ENCODE measurements at regions not wholly inside any gene's neighbourhood (a gene's known extent, or its start where the extent isn't known, plus 50 kb on each side); places are given as distances from the start of the nearest gene placed in this dataset.

DNA sequence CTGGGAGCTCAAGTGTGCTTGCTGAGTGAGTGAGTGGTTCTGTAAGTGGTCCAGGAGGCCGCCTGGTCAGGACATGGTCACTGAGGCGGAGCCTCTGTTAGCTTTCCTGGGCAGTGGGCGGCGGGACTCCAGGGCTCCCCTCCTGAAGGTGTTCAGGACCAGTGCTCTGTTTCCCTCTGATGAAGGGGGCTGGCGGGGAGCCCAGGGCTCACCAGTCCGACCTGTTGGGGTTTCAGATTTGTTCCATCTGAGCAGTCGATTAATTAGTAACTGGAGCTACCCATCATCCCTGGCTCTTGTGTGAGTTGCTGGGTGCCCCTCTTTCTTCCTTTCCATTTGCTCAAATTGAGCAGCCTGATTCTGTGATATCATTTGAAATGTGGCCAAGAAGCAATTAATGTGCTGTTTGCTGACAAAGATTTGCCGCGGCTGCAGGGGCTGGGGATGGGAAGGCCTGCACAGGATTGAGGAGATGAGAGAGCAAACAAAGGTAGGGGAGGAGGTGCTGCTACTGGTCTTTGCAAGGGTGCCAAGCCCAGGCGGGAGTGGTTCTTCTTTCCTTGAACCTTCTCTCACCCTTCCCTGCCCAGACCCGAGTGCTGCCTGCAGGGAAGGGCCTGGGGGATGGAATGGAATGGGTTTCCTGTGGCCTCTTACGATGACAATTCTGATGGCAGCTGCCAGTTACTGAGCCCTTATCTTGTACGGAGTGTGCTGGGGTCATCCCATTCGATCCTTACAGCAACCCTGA is 92.8 kb upstream of the PITX1 start:
- dilution Hi-C loops (cut with MboI; ENCODE audit: extremely low pct_ligation_motif_present, low sequenced_read_pairs) (no loop called here), intact Hi-C loops (cut with micrococcal nuclease) (no loop called here)
- Histone ChIP-seq H3K9ac (replicated peaks; ENCODE audit: extremely low read depth, insufficient read depth, low read length) (no peak overlapping the region), H3K27ac (ENCODE audit: insufficient read depth, low read depth, low read length) (no peak overlapping the region), H3K27me3 (ENCODE audit: control insufficient read depth in 2 of 2, insufficient read depth in 2 of 2, low read length in 2 of 2) (peaks cover 0 to 4% of the 10 kb centered on the region in 2 experiments), H3K4me3 (replicated peaks in 1 of 3; ENCODE audit: insufficient read depth in 1 of 3, low read depth in 1 of 3, low read length in 3 of 3) (no peak overlapping the region), H3K4me2 (ENCODE audit: insufficient read depth, low read length) (no peak overlapping the region), H3K4me1 (ENCODE audit: control insufficient read depth, extremely low read depth, insufficient read depth, low read length) (no peaks in the 10 kb centered on the region), H2AFZ (ENCODE audit: low read depth, low read length) (no peak overlapping the region), H4K20me1 (replicated peaks; ENCODE audit: control insufficient read depth, extremely low read depth, insufficient read depth, low read length) (no peaks in the 10 kb centered on the region), H3K36me3 (ENCODE audit: control insufficient read depth in 2 of 2, extremely low read depth in 1 of 2, insufficient read depth in 2 of 2, low read length in 2 of 2) (no peaks in the 10 kb centered on the region), H3K9me1 (replicated peaks; ENCODE audit: control insufficient read depth, extremely low read depth, insufficient read depth, low read length) (no peaks in the 10 kb centered on the region), H3K9me3 (replicated peaks; ENCODE audit: control insufficient read depth, insufficient read depth, low read length) (no peaks in the 10 kb centered on the region), H3K79me2 (ENCODE audit: control insufficient read depth, insufficient read depth, low read length) (no peaks in the 10 kb centered on the region)
- BruUV-seq (replicated peaks), result no TSS peak
- FAIRE-seq, result no peak
- ChIA-PET POLR2A (no interaction called here), CTCF (no interaction called here)
- no peak for TF ChIP-seq MYC (IDR thresholded peaks at IDR 0.05; ENCODE audit: low read depth, low read length)
- no peak for TF ChIP-seq POLR2AphosphoS5 (IDR thresholded peaks at IDR 0.05; ENCODE audit: insufficient read depth, low read depth, low read length)
- no peak for DNase-seq (ENCODE audit: low read depth, low spot score)

DNA sequence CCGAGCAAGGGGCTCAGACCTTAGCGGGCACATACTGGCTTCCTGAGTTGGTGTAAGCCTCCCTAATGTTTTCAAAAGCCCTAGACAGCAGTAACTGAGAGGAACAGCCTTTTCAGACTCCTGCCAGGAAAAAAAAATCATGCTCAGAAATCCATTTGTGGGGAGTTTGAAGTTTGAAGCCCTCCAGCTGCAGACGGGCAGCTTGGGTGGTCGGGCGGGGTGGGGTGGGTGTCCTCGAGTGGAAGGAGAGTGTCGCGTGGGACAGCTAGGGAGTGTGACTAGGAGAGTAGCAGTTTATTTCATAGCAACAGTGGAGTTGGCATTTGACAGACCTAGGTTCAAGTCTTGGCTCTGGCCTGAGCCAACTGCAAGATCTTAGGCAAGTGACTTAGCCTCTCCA is 90.7 kb upstream of the PITX1 start:
- no peak for FAIRE-seq

More for the DNA sequence above, 90.7 kb upstream of the PITX1 start:
- H3K9me1 ChIP-seq (replicated peaks; ENCODE audit: control insufficient read depth, extremely low read depth, insufficient read depth, low read length), result no peaks in the 10 kb centered on the region
- ChIA-PET POLR2A (no interaction called here), CTCF (no interaction called here)
- no peaks in the 10 kb centered on the region for H3K4me1 ChIP-seq (ENCODE audit: control insufficient read depth, extremely low read depth, insufficient read depth, low read length)
- H3K27me3 ChIP-seq (ENCODE audit: control insufficient read depth in 2 of 2, insufficient read depth in 2 of 2, low read length in 2 of 2), result peaks cover 0 to 3% of the 10 kb centered on the region in 2 experiments
- no peak overlapping the region for H3K9ac ChIP-seq (replicated peaks; ENCODE audit: extremely low read depth, insufficient read depth, low read length)
- TF ChIP-seq, protein P1, sequence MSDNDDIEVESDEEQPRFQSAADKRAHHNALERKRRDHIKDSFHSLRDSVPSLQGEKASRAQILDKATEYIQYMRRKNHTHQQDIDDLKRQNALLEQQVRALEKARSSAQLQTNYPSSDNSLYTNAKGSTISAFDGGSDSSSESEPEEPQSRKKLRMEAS (IDR thresholded peaks at IDR 0.05; ENCODE audit: insufficient read depth, insufficient read length), result no peak
- TF ChIP-seq POLR2AphosphoS5 (IDR thresholded peaks at IDR 0.05; ENCODE audit: insufficient read depth, low read depth, low read length) (no peak), POLR2A (IDR thresholded peaks at IDR 0.05; ENCODE audit: low read depth, low read length) (no peak), GATA2 (IDR thresholded peaks at IDR 0.05; ENCODE audit: insufficient read depth, insufficient read length, low read depth, low read length) (no peak), EZH2 (IDR thresholded peaks at IDR 0.05; ENCODE audit: borderline replicate concordance, low read depth, low read length, severe bottlenecking) (no peak), MYC (IDR thresholded peaks at IDR 0.05; ENCODE audit: low read depth, low read length) (no peak), JUN (IDR thresholded peaks at IDR 0.05; ENCODE audit: borderline replicate concordance, insufficient read depth, insufficient read length, low read depth) (no peak), FOS (IDR thresholded peaks at IDR 0.05; ENCODE audit: borderline replicate concordance, insufficient read depth, low read length) (no peak)
- TF ChIP-seq, protein P2, sequence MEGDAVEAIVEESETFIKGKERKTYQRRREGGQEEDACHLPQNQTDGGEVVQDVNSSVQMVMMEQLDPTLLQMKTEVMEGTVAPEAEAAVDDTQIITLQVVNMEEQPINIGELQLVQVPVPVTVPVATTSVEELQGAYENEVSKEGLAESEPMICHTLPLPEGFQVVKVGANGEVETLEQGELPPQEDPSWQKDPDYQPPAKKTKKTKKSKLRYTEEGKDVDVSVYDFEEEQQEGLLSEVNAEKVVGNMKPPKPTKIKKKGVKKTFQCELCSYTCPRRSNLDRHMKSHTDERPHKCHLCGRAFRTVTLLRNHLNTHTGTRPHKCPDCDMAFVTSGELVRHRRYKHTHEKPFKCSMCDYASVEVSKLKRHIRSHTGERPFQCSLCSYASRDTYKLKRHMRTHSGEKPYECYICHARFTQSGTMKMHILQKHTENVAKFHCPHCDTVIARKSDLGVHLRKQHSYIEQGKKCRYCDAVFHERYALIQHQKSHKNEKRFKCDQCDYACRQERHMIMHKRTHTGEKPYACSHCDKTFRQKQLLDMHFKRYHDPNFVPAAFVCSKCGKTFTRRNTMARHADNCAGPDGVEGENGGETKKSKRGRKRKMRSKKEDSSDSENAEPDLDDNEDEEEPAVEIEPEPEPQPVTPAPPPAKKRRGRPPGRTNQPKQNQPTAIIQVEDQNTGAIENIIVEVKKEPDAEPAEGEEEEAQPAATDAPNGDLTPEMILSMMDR (IDR thresholded peaks at IDR 0.05; ENCODE audit: extremely low read depth in 1 of 2, insufficient read depth in 1 of 2, low read depth in 1 of 2, low read length in 2 of 2), result no peak
- H3K4me2 ChIP-seq (ENCODE audit: insufficient read depth, low read length), result no peak overlapping the region
- H2AFZ ChIP-seq (ENCODE audit: low read depth, low read length), result no peak overlapping the region
- no peak overlapping the region for H3K27ac ChIP-seq (ENCODE audit: insufficient read depth, low read depth, low read length)
- dilution Hi-C loops (cut with MboI; ENCODE audit: extremely low pct_ligation_motif_present, low sequenced_read_pairs), result no loop called here
- H3K36me3 ChIP-seq (ENCODE audit: control insufficient read depth in 2 of 2, extremely low read depth in 1 of 2, insufficient read depth in 2 of 2, low read length in 2 of 2), result no peaks in the 10 kb centered on the region
- no peaks in the 10 kb centered on the region for H3K9me3 ChIP-seq (replicated peaks; ENCODE audit: control insufficient read depth, insufficient read depth, low read length)
- H4K20me1 ChIP-seq (replicated peaks; ENCODE audit: control insufficient read depth, extremely low read depth, insufficient read depth, low read length), result no peaks in the 10 kb centered on the region
- BruUV-seq (replicated peaks), result no TSS peak
- no peak for DNase-seq (ENCODE audit: low read depth, low spot score)
- H3K4me3 ChIP-seq (replicated peaks in 1 of 3; ENCODE audit: insufficient read depth in 1 of 3, low read depth in 1 of 3, low read length in 3 of 3), result no peak overlapping the region
- intact Hi-C loops (cut with micrococcal nuclease), result no loop called here
- no peaks in the 10 kb centered on the region for H3K79me2 ChIP-seq (ENCODE audit: control insufficient read depth, insufficient read depth, low read length)
